HepG2 (cell line): ENCODE measurements at regions not wholly inside any gene's neighbourhood (a gene's known extent, or its start where the extent isn't known, plus 50 kb on each side); places are given as distances from the start of the nearest gene placed in this dataset.

ENCODE experiments used
- ATAC-seq: fragments of 200-7000 bp; cut with Tn5 transposase; 3 replicates; pipeline ENCODE4 v1.9.1; 2020; ENCODE audit warnings: mild to moderate bottlenecking, moderate library complexity
- BruUV-seq: library from RNA; stranded (reverse); fragments of 400-500 nt; replicated peaks from 2 replicates; lab custom pipeline; 2021; lab: Mats Ljungman, UMichigan
- CTCF ChIA-PET: fragments of 300-600 bp; formaldehyde crosslinking; extraction: SDS; loops from one replicate; lab custom pipeline; 2021; ENCODE audit warnings: low total read pairs, inconsistent platforms, low intra/inter-chr PET ratio; lab: Yijun Ruan, JAX
- POLR2A ChIA-PET: fragments of 350-600 bp; sonication (Branson Sonifier 250); formaldehyde crosslinking; loops from one replicate; lab custom pipeline; 2020; ENCODE audit warnings: antibody characterized with exemption, inconsistent platforms; lab: Yijun Ruan, JAX
- DNase-seq: peaks from one replicate; pipeline ENCODE4 v3.0.0-alpha.2; 2015; ENCODE audit warnings: low spot score
- FAIRE-seq: peaks from 3 replicates; lab custom pipeline; 2011; peaks lifted over from hg19 to GRCh38; lab: Jason Lieb, UNC
- H2AFZ ChIP-seq: one replicate; pipeline ENCODE4 v1.6.1; 2011; ENCODE audit warnings: low read length, inconsistent platforms
- H3K27ac ChIP-seq: fragments of 300-600 bp; 3 replicates; pipeline ENCODE4 v1.8.0; 2011; ENCODE audit warnings: mixed run types, mild to moderate bottlenecking, mixed read lengths, low read length, inconsistent platforms; ENCODE audit not compliant: insufficient read depth; ENCODE audit errors: extremely low read length
- H3K27me3 ChIP-seq, 2 experiments: fragments of 200-600 bp in 1 of 2; 2 replicates in 1 of 2; 3 replicates in 1 of 2; pipeline versions ENCODE4 v1.6.0 to v1.8.0; 2011; ENCODE audit warnings: low read length in 2 of 2, mild to moderate bottlenecking in 2 of 2, moderate library complexity in 2 of 2, inconsistent platforms in 1 of 2; ENCODE audit not compliant: insufficient read depth in 2 of 2, control insufficient read depth in 1 of 2
- H3K36me3 ChIP-seq, 2 experiments: fragments of 200-600 bp in 1 of 2; replicated peaks in 1 of 2; 2 replicates in 1 of 2; 3 replicates in 1 of 2; pipeline versions ENCODE4 v1.5.1 to v1.8.0; 2011; ENCODE audit warnings: low read length in 2 of 2, inconsistent platforms in 1 of 2; ENCODE audit not compliant: insufficient read depth in 2 of 2, control insufficient read depth in 1 of 2
- H3K4me1 ChIP-seq: 2 replicates; pipeline ENCODE4 v1.5.1; 2012; ENCODE audit warnings: low read length, inconsistent platforms; ENCODE audit not compliant: insufficient read depth
- H3K4me2 ChIP-seq: 2 replicates; pipeline ENCODE4 v1.6.0; 2011; ENCODE audit warnings: low read depth, low read length, inconsistent platforms
- H3K4me3 ChIP-seq, 3 experiments: fragments of 200-600 bp in 1 of 3; sonication (generic), shearing (Covaris generic) in 1 of 3; replicated peaks in 1 of 3; 2 replicates each; pipeline ENCODE4 v1.5.1; 2011 to 2016; ENCODE audit warnings: low read length in 3 of 3, inconsistent platforms in 2 of 3, low read depth in 2 of 3, mild to moderate bottlenecking in 2 of 3, control low read depth in 1 of 3, mixed read lengths in 1 of 3; ENCODE audit not compliant: insufficient read depth in 1 of 3
- H3K79me2 ChIP-seq: one replicate; pipeline ENCODE4 v1.6.1; 2011; ENCODE audit warnings: low read length, inconsistent platforms; ENCODE audit not compliant: insufficient read depth
- H3K9ac ChIP-seq: 2 replicates; pipeline ENCODE4 v1.6.0; 2011; ENCODE audit warnings: mild to moderate bottlenecking, low read depth, low read length, inconsistent platforms; ENCODE audit not compliant: insufficient read depth
- H3K9me3 ChIP-seq: 2 replicates; pipeline ENCODE4 v1.5.1; 2012; ENCODE audit warnings: mild to moderate bottlenecking, low read length
- H4K20me1 ChIP-seq: 2 replicates; pipeline ENCODE4 v1.6.0; 2011; ENCODE audit warnings: inconsistent platforms, mild to moderate bottlenecking, low read length, moderate library complexity; ENCODE audit not compliant: insufficient read depth
- CBFB ChIP-seq: sonication (generic); formaldehyde crosslinking; IDR thresholded peaks from 2 replicates; pipeline ENCODE4 v1.4.0; 2020; ENCODE audit warnings: missing genetic modification reagents
- EED ChIP-seq: sonication (generic); formaldehyde crosslinking; IDR thresholded peaks from 2 replicates; pipeline ENCODE4 v1.5.0; 2020; ENCODE audit warnings: mild to moderate bottlenecking, missing genetic modification reagents
- GFI1 ChIP-seq: sonication (generic); formaldehyde crosslinking; IDR thresholded peaks from 2 replicates; pipeline ENCODE4 v1.5.0; 2020; ENCODE audit warnings: missing genetic modification reagents, mild to moderate bottlenecking, borderline replicate concordance
- HDAC2 ChIP-seq: sonication (generic); formaldehyde crosslinking; IDR thresholded peaks from 2 replicates; pipeline ENCODE4 v1.4.0; 2020; ENCODE audit warnings: missing genetic modification reagents
- IRF2 ChIP-seq: IDR thresholded peaks from 2 replicates; pipeline ENCODE4 v1.6.1; 2018; ENCODE audit warnings: missing genetic modification reagents, missing compliant biosample characterization
- NCOA1 ChIP-seq: sonication (generic); formaldehyde crosslinking; IDR thresholded peaks from 2 replicates; pipeline ENCODE4 v1.9.0; 2021; ENCODE audit warnings: missing genetic modification reagents
- NFKBIZ ChIP-seq: IDR thresholded peaks from 2 replicates; pipeline ENCODE4 v1.6.1; 2018; ENCODE audit warnings: missing genetic modification reagents, missing compliant biosample characterization
- RAD51 ChIP-seq: fragments of 450-650 bp; IDR thresholded peaks from 2 replicates; pipeline ENCODE4 v1.6.1; 2016; ENCODE audit warnings: borderline replicate concordance
- SP4 ChIP-seq: sonication (generic); formaldehyde crosslinking; IDR thresholded peaks from 2 replicates; pipeline ENCODE4 v1.8.1; 2023; ENCODE audit warnings: mild to moderate bottlenecking, missing genetic modification reagents
- TBP ChIP-seq: sonication (generic); formaldehyde crosslinking; IDR thresholded peaks from 2 replicates; pipeline ENCODE4 v1.5.0; 2020; ENCODE audit warnings: missing genetic modification reagents
- ZMYM2 ChIP-seq: sonication (generic); formaldehyde crosslinking; IDR thresholded peaks from 2 replicates; pipeline ENCODE4 v1.8.0; 2022; ENCODE audit warnings: mild to moderate bottlenecking, missing genetic modification reagents
- ZNF20 ChIP-seq: sonication (generic); formaldehyde crosslinking; IDR thresholded peaks from 2 replicates; pipeline ENCODE4 v1.4.0; 2020; ENCODE audit warnings: mild to moderate bottlenecking, moderate library complexity, missing genetic modification reagents
- ZNF343 ChIP-seq: sonication (generic); formaldehyde crosslinking; IDR thresholded peaks from 2 replicates; pipeline ENCODE4 v1.4.0; 2020; ENCODE audit warnings: mild to moderate bottlenecking, missing genetic modification reagents
- ZNF781 ChIP-seq: sonication (generic); formaldehyde crosslinking; IDR thresholded peaks from 2 replicates; pipeline ENCODE4 v1.5.1; 2020; ENCODE audit warnings: borderline replicate concordance, mild to moderate bottlenecking, missing genetic modification reagents; ENCODE audit errors: not compliant biosample characterization
- WGBS: methylation state at CpG from one replicate; pipeline ENCODE4 v1.1.6; 2017; ENCODE audit warnings: low lambda C conversion rate; 5-methylcytosine and 5-hydroxymethylcytosine counted together
- in situ Hi-C: cut with HindIII; loops from 2 replicates; pipeline ENCODE4 v1.10.0; 2017; ENCODE audit warnings: low pct_unique_long_range_greater_than_20kb; ENCODE audit not compliant: extremely low pct_ligation_motif_present
- intact Hi-C: fragments of 100-400 bp; cut with micrococcal nuclease; formaldehyde crosslinking; loops from one replicate; pipeline ENCODE4 v1.10.0; 2022; ENCODE audit not compliant: unreplicated experiment
- TF ChIP-seq, protein P1 (sequence below): fragments of 450-650 bp; IDR thresholded peaks from 2 replicates; pipeline ENCODE4 v1.6.1; 2016
- TF ChIP-seq, protein P2 (sequence below): sonication (generic); formaldehyde crosslinking; IDR thresholded peaks from 2 replicates; pipeline ENCODE4 v1.4.0; 2020; ENCODE audit warnings: missing genetic modification reagents, borderline replicate concordance
- TF ChIP-seq, protein P3 (sequence below): sonication (generic); formaldehyde crosslinking; IDR thresholded peaks from 2 replicates; pipeline ENCODE4 v1.5.0; 2020; ENCODE audit warnings: mild to moderate bottlenecking, missing genetic modification reagents
- TF ChIP-seq, protein P4 (sequence below): IDR thresholded peaks from 2 replicates; pipeline ENCODE4 v1.6.1; 2016; ENCODE audit warnings: control low read depth

DNA sequence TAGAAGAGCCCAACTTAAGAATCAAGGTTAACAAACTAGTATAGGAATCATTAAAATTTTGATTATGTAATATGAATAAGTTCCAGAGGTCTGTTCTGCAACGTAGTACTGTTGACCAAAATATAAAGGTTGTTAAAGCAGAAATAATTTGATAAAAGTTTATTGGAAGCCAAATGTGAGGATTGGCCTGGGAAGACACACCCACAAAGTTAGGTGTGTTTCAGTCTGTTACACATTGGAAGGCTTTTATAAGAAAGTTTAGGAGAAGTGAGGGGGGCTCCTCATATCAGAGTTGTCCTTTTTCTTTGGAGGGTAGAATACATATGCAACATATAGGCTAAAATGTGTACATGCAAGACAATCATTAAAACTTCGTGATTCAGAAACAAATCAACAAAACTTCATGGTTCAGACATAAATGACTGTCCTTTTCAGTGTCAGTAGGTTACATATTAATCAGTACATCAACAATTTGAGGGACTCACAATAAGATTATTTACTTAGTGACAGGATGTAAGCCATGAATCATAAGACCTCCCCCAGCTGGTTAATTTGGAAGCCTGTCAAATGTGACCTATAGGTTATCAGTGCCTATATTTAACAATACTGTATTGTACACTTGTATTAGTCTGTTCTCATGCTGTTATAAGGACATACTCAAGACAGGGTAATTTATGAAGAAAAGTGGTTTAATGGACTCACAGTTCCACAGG lies 245.0 kb upstream of the B3GALT2 start:
- ATAC-seq = peak; percentile 43; the same call in 1 of the 3 replicates
- Histone ChIP-seq H3K79me2 (no peaks in the 10 kb centered on the region), H3K4me3 (no peak overlapping the region; a peak in 1 of 6 replicates), H3K27me3 (no peaks in the 10 kb centered on the region), H3K9ac (no peak overlapping the region), H3K27ac (no peak overlapping the region), H3K4me2 (no peak overlapping the region), H4K20me1 (no peaks in the 10 kb centered on the region), H3K36me3 (no peaks in the 10 kb centered on the region), H3K9me3 (peaks cover 22% of the 10 kb centered on the region), H2AFZ (no peak overlapping the region), H3K4me1 (peaks cover 15% of the 10 kb centered on the region)
- peak; percentile 42 for DNase-seq
- intact Hi-C loops = no loop called here
- WGBS = 1% methylated on average over 2 of the region's 2 CpGs
- FAIRE-seq = no peak
- BruUV-seq = no TSS peak
- in situ Hi-C loops = no loop called here
- ChIA-PET CTCF (no interaction called here), POLR2A (no interaction called here)
- TF ChIP-seq TBP (no peak), GFI1 (CRISPR knock-in tag) (no peak), EED (CRISPR knock-in tag) (no peak), CBFB (CRISPR knock-in tag) (no peak), NCOA1 (CRISPR knock-in tag) (no peak), IRF2 (CRISPR knock-in tag) (no peak), ZNF20 (CRISPR knock-in tag) (no peak), ZMYM2 (CRISPR knock-in tag) (no peak), SP4 (CRISPR knock-in tag) (no peak), HDAC2 (CRISPR knock-in tag) (no peak), RAD51 (no peak), ZNF781 (CRISPR knock-in tag) (no peak), NFKBIZ (CRISPR knock-in tag) (no peak), ZNF343 (no peak)
- TF ChIP-seq, protein P1, sequence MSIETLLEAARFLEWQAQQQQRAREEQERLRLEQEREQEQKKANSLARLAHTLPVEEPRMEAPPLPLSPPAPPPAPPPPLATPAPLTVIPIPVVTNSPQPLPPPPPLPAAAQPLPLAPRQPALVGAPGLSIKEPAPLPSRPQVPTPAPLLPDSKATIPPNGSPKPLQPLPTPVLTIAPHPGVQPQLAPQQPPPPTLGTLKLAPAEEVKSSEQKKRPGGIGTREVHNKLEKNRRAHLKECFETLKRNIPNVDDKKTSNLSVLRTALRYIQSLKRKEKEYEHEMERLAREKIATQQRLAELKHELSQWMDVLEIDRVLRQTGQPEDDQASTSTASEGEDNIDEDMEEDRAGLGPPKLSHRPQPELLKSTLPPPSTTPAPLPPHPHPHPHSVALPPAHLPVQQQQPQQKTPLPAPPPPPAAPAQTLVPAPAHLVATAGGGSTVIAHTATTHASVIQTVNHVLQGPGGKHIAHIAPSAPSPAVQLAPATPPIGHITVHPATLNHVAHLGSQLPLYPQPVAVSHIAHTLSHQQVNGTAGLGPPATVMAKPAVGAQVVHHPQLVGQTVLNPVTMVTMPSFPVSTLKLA = no peak
- TF ChIP-seq, protein P2, sequence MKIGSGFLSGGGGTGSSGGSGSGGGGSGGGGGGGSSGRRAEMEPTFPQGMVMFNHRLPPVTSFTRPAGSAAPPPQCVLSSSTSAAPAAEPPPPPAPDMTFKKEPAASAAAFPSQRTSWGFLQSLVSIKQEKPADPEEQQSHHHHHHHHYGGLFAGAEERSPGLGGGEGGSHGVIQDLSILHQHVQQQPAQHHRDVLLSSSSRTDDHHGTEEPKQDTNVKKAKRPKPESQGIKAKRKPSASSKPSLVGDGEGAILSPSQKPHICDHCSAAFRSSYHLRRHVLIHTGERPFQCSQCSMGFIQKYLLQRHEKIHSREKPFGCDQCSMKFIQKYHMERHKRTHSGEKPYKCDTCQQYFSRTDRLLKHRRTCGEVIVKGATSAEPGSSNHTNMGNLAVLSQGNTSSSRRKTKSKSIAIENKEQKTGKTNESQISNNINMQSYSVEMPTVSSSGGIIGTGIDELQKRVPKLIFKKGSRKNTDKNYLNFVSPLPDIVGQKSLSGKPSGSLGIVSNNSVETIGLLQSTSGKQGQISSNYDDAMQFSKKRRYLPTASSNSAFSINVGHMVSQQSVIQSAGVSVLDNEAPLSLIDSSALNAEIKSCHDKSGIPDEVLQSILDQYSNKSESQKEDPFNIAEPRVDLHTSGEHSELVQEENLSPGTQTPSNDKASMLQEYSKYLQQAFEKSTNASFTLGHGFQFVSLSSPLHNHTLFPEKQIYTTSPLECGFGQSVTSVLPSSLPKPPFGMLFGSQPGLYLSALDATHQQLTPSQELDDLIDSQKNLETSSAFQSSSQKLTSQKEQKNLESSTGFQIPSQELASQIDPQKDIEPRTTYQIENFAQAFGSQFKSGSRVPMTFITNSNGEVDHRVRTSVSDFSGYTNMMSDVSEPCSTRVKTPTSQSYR = no peak
- TF ChIP-seq, protein P3, sequence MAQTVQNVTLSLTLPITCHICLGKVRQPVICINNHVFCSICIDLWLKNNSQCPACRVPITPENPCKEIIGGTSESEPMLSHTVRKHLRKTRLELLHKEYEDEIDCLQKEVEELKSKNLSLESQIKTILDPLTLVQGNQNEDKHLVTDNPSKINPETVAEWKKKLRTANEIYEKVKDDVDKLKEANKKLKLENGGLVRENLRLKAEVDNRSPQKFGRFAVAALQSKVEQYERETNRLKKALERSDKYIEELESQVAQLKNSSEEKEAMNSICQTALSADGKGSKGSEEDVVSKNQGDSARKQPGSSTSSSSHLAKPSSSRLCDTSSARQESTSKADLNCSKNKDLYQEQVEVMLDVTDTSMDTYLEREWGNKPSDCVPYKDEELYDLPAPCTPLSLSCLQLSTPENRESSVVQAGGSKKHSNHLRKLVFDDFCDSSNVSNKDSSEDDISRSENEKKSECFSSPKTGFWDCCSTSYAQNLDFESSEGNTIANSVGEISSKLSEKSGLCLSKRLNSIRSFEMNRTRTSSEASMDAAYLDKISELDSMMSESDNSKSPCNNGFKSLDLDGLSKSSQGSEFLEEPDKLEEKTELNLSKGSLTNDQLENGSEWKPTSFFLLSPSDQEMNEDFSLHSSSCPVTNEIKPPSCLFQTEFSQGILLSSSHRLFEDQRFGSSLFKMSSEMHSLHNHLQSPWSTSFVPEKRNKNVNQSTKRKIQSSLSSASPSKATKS (CRISPR knock-in tag) = no peak
- TF ChIP-seq, protein P4, sequence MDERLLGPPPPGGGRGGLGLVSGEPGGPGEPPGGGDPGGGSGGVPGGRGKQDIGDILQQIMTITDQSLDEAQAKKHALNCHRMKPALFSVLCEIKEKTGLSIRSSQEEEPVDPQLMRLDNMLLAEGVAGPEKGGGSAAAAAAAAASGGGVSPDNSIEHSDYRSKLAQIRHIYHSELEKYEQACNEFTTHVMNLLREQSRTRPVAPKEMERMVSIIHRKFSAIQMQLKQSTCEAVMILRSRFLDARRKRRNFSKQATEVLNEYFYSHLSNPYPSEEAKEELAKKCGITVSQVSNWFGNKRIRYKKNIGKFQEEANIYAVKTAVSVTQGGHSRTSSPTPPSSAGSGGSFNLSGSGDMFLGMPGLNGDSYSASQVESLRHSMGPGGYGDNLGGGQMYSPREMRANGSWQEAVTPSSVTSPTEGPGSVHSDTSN (CRISPR knock-in tag) = no peak
